CD4-positive, CD25-positive, alpha-beta regulatory T cell (primary cell): ENCODE measurements at regions not wholly inside any gene's neighbourhood (a gene's known extent, or its start where the extent isn't known, plus 50 kb on each side); places are given as distances from the start of the nearest gene placed in this dataset.

Experiments
- ATAC-seq, 2 donors: fragments of 150-1000 bp; cut with Tn5 transposase; one replicate each; pipeline ENCODE4 v1.10.0; 2021; ENCODE audit warnings: low read depth in 2 of 2, moderate number of reproducible peaks in 2 of 2, moderate library complexity in 1 of 2
- DNase-seq, 3 donors: peaks; one replicate each; pipeline versions ENCODE4 v3.0.0 to v3.0.0-alpha.2; 2012 to 2022; ENCODE audit warnings: mixed read lengths in 1 of 3
- H3K27ac ChIP-seq: one replicate; pipeline ENCODE4 v1.7.0; 2013; ENCODE audit warnings: mild to moderate bottlenecking, low read length; ENCODE audit not compliant: insufficient read depth, poor library complexity, severe bottlenecking
- H3K27me3 ChIP-seq: one replicate; pipeline ENCODE4 v1.7.0; 2013; ENCODE audit warnings: low read length; ENCODE audit not compliant: control insufficient read depth, insufficient read depth
- H3K36me3 ChIP-seq: one replicate; pipeline ENCODE4 v1.7.0; 2013; ENCODE audit warnings: mild to moderate bottlenecking, low read length, moderate library complexity; ENCODE audit not compliant: control insufficient read depth, insufficient read depth
- H3K4me1 ChIP-seq: 2 replicates; pipeline ENCODE4 v1.7.0; 2013; ENCODE audit warnings: mild to moderate bottlenecking, low read length; ENCODE audit not compliant: insufficient read depth, control insufficient read depth, poor library complexity, severe bottlenecking
- H3K4me3 ChIP-seq: one replicate; pipeline ENCODE4 v1.7.0; 2013; ENCODE audit warnings: low read depth, mild to moderate bottlenecking, low read length, moderate library complexity
- H3K9me3 ChIP-seq, 2 experiments: 1 replicate in 1 of 2; 2 replicates in 1 of 2; pipeline ENCODE4 v1.7.0; 2013; ENCODE audit warnings: low read length in 2 of 2, mild to moderate bottlenecking in 1 of 2, moderate library complexity in 1 of 2; ENCODE audit not compliant: control insufficient read depth in 2 of 2
- H3K27ac Mint-ChIP-seq, 3 donors: one replicate each; pipeline ENCODE4 v1.8.0; 2020 to 2022; ENCODE audit warnings: mild to moderate bottlenecking in 3 of 3, mixed read lengths in 3 of 3, moderate library complexity in 2 of 3
- H3K27me3 Mint-ChIP-seq: one replicate; pipeline ENCODE4 v1.8.0; 2022; ENCODE audit warnings: mild to moderate bottlenecking, mixed read lengths
- H3K36me3 Mint-ChIP-seq: one replicate; pipeline ENCODE4 v1.8.0; 2020; ENCODE audit warnings: mixed read lengths
- H3K4me1 Mint-ChIP-seq, 4 donors: one replicate each; pipeline ENCODE4 v1.8.0; 2020 to 2022; ENCODE audit warnings: mixed read lengths in 4 of 4, mild to moderate bottlenecking in 1 of 4
- H3K4me3 Mint-ChIP-seq, 4 donors: one replicate each; pipeline ENCODE4 v1.8.0; 2020 to 2022; ENCODE audit warnings: mild to moderate bottlenecking in 4 of 4, mixed read lengths in 4 of 4, moderate library complexity in 3 of 4
- H3K9me3 Mint-ChIP-seq, 7 donors: one replicate each; pipeline ENCODE4 v1.8.0; 2020 to 2022; ENCODE audit warnings: mixed read lengths in 7 of 7, mild to moderate bottlenecking in 3 of 7, moderate library complexity in 2 of 7

DNA sequence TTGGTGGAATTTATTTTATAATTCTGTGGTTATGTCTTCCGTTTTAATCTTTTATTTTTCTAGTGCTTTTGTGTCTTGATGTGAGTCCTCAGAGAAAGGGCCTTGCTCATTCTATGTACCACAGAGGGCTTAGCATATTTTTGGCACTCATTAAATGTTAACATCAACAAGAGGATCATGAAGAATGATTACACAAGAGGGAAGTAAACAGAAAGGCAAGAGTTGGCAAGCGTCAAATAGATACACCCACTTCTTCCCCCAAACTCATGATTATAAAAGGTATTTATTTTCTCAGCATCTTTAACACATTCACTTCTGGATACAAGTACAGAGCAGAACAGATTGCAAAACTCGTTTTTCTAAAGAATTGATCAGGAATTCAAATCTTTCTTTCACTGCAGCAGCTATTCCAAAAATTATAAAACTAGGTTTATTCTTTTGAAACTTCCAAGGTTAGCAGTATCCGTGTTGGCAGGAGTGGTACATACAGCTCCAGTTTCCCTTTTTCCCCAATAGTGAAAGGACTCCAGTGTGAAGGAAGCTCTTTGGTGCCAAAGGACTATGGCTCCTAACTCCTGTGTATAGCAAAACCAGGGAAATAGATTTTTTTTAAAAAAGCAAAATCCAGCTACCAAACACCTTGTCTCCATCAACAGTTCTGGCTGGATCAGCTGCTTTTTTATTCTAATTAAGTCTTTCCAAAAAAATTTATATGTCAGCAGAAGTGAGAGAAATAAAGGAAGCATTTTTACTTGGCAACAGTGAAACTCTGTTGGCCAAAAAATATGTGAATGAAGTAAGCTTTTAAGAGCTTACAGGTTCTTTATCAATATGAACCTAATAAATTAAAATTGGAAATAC lies 221.9 kb downstream of the ADGRG6 start:
- H3K9me3 ChIP-seq, result no peaks in the 10 kb centered on the region
- ATAC-seq (no peak), DNase-seq (no peak)
- H3K36me3 ChIP-seq, result no peaks in the 10 kb centered on the region
- no peaks in the 10 kb centered on the region for H3K36me3 Mint-ChIP-seq
- peaks cover 2% of the 10 kb centered on the region for H3K27me3 ChIP-seq
- H3K4me3 ChIP-seq, result no peak overlapping the region
- H3K4me1 Mint-ChIP-seq, result no peaks in the 10 kb centered on the region
- H3K4me1 ChIP-seq, result no peaks in the 10 kb centered on the region
- no peak overlapping the region for H3K4me3 Mint-ChIP-seq
- no peak overlapping the region for H3K27ac ChIP-seq
- peaks cover 0 to 3% (median 0%) of the 10 kb centered on the region in 7 donors for H3K9me3 Mint-ChIP-seq
- no peak overlapping the region for H3K27ac Mint-ChIP-seq
- H3K27me3 Mint-ChIP-seq, result peaks cover 22% of the 10 kb centered on the region

- Histone ChIP-seq H3K4me1 (no peaks in the 10 kb centered on the region), H3K36me3 (no peaks in the 10 kb centered on the region), H3K27me3 (no peaks in the 10 kb centered on the region), H3K4me3 (no peak overlapping the region), H3K27ac (no peak overlapping the region), H3K9me3 (peaks cover 8 to 12% of the 10 kb centered on the region in 2 experiments)
- Mint-ChIP-seq H3K4me1 (peaks cover 0 to 2% (median 0%) of the 10 kb centered on the region in 4 donors), H3K27me3 (no peaks in the 10 kb centered on the region), H3K36me3 (no peaks in the 10 kb centered on the region), H3K27ac (no peak overlapping the region), H3K4me3 (no peak overlapping the region), H3K9me3 (peaks cover 0 to 14% (median 3%) of the 10 kb centered on the region in 7 donors)
- ATAC-seq, result no peak
- no peak for DNase-seq
Measured at GRCh38 chr6:142530566-142530965, 228.8 kb downstream of the ADGRG6 start.

DNA sequence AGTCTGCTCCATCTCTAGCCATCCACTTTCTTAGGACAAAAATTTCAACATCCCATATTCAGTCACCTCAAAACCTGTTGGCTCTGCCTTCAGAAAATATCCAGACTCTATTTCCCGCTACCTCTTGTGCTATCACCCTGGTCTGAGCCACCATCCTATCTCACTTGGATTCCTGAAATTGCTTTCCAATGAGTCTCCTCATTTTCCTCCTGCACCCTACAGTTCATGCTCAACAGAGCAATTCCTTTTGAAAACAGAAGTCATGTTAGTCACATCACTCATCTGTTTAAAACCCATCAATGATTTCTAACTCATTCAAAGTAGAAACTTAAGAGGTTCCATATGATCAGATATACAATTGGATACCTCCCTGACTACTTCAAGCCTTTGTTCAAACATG lies 229.9 kb downstream of the ADGRG6 start:
- ATAC-seq (no peak), DNase-seq (no peak)
- H3K27ac ChIP-seq, result no peak overlapping the region
- H3K4me1 ChIP-seq, result no peaks in the 10 kb centered on the region
- Mint-ChIP-seq H3K4me3 (no peak overlapping the region), H3K4me1 (peaks cover 0 to 2% (median 0%) of the 10 kb centered on the region in 4 donors), H3K9me3 (peaks cover 0 to 17% (median 3%) of the 10 kb centered on the region in 7 donors), H3K27ac (no peak overlapping the region), H3K27me3 (no peaks in the 10 kb centered on the region), H3K36me3 (no peaks in the 10 kb centered on the region)
- peaks cover 9 to 15% of the 10 kb centered on the region in 2 experiments for H3K9me3 ChIP-seq
- no peaks in the 10 kb centered on the region for H3K27me3 ChIP-seq
- H3K4me3 ChIP-seq, result no peak overlapping the region
- no peaks in the 10 kb centered on the region for H3K36me3 ChIP-seq

GRCh38 chr6:142534076-142534475 lies 232.3 kb downstream of the ADGRG6 start:
- H3K4me1 ChIP-seq, result no peaks in the 10 kb centered on the region
- H3K4me3 ChIP-seq, result no peak overlapping the region
- Mint-ChIP-seq H3K9me3 (peaks cover 0 to 17% (median 2%) of the 10 kb centered on the region in 7 donors), H3K4me1 (peaks cover 0 to 2% (median 0%) of the 10 kb centered on the region in 4 donors), H3K27me3 (no peaks in the 10 kb centered on the region), H3K4me3 (no peak overlapping the region), H3K36me3 (no peaks in the 10 kb centered on the region), H3K27ac (no peak overlapping the region)
- no peaks in the 10 kb centered on the region for H3K36me3 ChIP-seq
- H3K9me3 ChIP-seq, result peaks cover 11 to 15% of the 10 kb centered on the region in 2 experiments
- no peak overlapping the region for H3K27ac ChIP-seq
- ATAC-seq, result no peak
- no peaks in the 10 kb centered on the region for H3K27me3 ChIP-seq
- no peak for DNase-seq

DNA sequence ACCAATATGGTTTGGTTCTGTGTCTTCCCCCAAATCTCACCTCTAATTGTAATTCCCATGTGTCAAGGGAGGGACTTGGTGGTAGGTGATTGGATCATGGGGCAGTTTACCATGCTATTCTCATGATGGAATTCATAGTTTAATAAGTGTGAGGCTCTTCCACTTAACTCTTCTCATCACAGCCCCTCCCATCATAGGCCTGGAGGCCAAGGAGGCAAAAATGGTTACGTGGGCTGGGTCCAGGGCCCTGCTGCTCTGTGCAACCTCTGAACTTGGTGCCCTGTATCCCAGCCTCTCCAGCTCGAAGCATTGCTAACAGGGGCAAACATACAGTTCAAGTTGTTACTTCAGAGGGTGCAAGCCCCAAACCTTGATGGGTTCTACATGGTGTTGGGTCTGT lies 232.7 kb downstream of the ADGRG6 start:
- Histone ChIP-seq H3K4me1 (no peaks in the 10 kb centered on the region), H3K9me3 (peaks cover 11 to 15% of the 10 kb centered on the region in 2 experiments), H3K27ac (no peak overlapping the region), H3K27me3 (no peaks in the 10 kb centered on the region), H3K4me3 (no peak overlapping the region), H3K36me3 (no peaks in the 10 kb centered on the region)
- H3K27me3 Mint-ChIP-seq, result no peaks in the 10 kb centered on the region
- no peak overlapping the region for H3K27ac Mint-ChIP-seq
- peaks cover 0 to 2% (median 0%) of the 10 kb centered on the region in 4 donors for H3K4me1 Mint-ChIP-seq
- ATAC-seq, result no peak
- H3K4me3 Mint-ChIP-seq, result no peak overlapping the region
- H3K36me3 Mint-ChIP-seq, result no peaks in the 10 kb centered on the region
- no peak for DNase-seq
- H3K9me3 Mint-ChIP-seq, result peaks cover 0 to 17% (median 2%) of the 10 kb centered on the region in 7 donors

DNA sequence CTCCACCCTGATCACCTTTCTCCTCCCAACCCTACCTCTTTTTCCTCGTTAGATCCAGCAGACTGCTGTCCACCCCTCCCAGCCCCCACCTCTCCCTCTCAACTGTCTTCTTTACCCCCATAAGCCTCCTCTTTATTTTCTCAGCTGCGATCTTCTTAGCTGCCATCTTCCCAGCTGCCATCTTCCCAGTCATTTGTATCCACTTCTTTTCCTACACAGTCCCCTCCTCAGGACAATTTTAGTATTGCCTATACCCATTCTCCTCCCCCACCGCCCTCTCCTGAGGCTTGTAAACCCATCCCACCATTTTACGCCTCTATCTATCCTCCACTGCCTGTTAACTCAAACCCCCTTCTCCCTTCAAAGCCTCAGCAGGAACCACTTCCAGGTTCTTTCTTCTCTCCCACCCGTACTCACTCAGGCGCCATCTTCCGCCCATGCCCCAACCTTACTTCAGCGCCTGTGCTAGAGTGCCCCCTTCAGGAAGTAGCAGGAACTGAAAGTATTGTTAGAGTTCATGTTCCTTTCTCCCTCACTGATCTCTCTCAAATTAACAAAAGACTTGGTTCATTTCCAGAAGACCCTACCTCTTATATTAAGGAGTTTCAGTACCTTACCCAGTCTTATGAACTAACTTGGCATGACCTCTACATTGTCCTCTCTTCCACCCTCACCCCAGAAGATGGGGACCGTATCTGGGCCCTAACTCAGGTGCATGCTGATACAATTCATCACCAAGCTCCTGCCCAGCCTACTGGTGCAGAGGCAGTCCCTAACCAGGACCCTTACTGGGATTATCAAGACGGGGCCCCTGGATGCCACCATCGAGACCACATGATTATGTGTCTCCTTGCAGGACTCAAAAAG lies 236.0 kb downstream of the ADGRG6 start:
- peaks cover 11 to 15% of the 10 kb centered on the region in 2 experiments for H3K9me3 ChIP-seq
- ATAC-seq (no peak), DNase-seq (no peak)
- no peaks in the 10 kb centered on the region for H3K27me3 ChIP-seq
- no peaks in the 10 kb centered on the region for H3K27me3 Mint-ChIP-seq
- no peak overlapping the region for H3K4me3 Mint-ChIP-seq
- no peak overlapping the region for H3K4me3 ChIP-seq
- no peak overlapping the region for H3K27ac Mint-ChIP-seq
- peaks cover 0 to 15% (median 2%) of the 10 kb centered on the region in 7 donors for H3K9me3 Mint-ChIP-seq
- H3K36me3 ChIP-seq, result no peaks in the 10 kb centered on the region
- no peaks in the 10 kb centered on the region for H3K4me1 Mint-ChIP-seq
- no peak overlapping the region for H3K27ac ChIP-seq
- no peaks in the 10 kb centered on the region for H3K4me1 ChIP-seq
- no peaks in the 10 kb centered on the region for H3K36me3 Mint-ChIP-seq

GRCh38 chr6:142542704-142543233 lies 241.0 kb downstream of the ADGRG6 start:
- no peaks in the 10 kb centered on the region for H3K27me3 ChIP-seq
- Mint-ChIP-seq H3K4me1 (peaks cover 0 to 16% (median 3%) of the 10 kb centered on the region in 4 donors), H3K27me3 (peaks cover 5% of the 10 kb centered on the region), H3K36me3 (no peaks in the 10 kb centered on the region), H3K4me3 (no peak overlapping the region), H3K27ac (no peak overlapping the region), H3K9me3 (peaks cover 0 to 4% (median 0%) of the 10 kb centered on the region in 7 donors)
- no peaks in the 10 kb centered on the region for H3K36me3 ChIP-seq
- DNase-seq (no peak), ATAC-seq (no peak)
- H3K27ac ChIP-seq, result no peak overlapping the region
- no peaks in the 10 kb centered on the region for H3K9me3 ChIP-seq
- no peaks in the 10 kb centered on the region for H3K4me1 ChIP-seq
- H3K4me3 ChIP-seq, result no peak overlapping the region
